ENCODE measurements at regions not wholly inside any gene's neighbourhood (a gene's known extent, or its start where the extent isn't known, plus 50 kb on each side); places are given as distances from the start of the nearest gene placed in this dataset.
"Not testable (repeated sequence)": the region's sequence is repeated elsewhere in the genome, so short reads cannot be mapped to it uniquely, and the experiment has no call there.

DNA sequence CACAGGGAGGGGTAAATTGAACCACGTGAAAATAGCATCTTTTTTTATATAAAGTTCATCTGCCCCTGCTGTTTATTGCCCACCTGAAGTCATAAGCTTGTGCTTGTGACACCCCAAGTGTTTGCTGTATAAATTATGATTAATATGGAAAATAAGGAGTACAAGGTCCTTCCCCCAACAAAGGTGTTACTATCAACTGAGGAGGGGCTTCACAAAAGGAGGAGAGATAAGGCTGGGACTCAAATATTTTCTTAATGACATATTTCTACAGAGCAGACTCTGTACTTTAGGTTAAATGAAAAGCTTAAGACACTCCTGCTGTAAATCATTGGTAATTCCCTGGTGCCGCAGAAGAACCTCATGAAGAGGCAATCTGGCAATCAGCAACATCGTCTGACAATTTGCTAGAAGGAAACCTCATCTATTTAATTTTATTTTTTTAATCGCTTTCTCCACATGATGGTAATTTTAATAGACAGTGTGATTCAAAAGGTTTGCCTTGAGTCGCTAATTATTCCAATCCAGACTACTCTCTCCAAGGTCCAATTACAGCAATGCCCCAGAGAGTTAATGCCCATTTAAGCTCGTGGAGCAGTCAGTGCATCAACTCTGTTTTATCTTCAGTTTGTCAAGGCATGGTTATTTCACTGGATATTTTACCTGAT lies 1432.4 kb downstream of the FAM181B start:
- H3K36me3 Mint-ChIP-seq: no peaks in the 10 kb centered on the region
- no peaks in the 10 kb centered on the region for H3K4me1 Mint-ChIP-seq
- peaks cover 9% of the 10 kb centered on the region for H3K9me3 Mint-ChIP-seq (ENCODE audit: low read depth)
- no peak overlapping the region for H3K4me3 Mint-ChIP-seq
- CTCF ChIA-PET: no interaction called here
- no peak overlapping the region for H3K27ac Mint-ChIP-seq
- ATAC-seq: no peak
- H3K27me3 Mint-ChIP-seq: no peaks in the 10 kb centered on the region
- no peak for DNase-seq

DNA sequence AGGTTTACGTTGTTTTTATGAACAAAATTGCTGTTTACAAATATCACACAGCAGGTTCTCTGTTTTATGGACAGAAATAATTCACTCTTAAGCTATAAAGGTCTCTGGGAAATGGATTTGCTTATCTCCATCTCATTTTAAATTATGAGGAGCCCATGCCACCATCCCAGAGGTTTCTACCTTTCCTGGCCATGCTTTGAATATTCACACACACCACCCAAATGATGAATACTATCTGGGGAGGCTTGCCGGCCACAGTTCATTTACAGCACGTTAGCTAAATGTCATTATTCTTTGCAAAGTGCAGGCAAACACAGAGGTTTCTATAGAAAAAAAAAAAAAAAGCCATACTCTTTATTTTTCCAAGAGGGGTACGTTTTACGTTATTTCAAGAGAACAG lies 1446.7 kb downstream of the FAM181B start:
- ATAC-seq (no peak), DNase-seq (no peak)
- CTCF ChIA-PET: no interaction called here
- no peak overlapping the region for H3K27ac Mint-ChIP-seq
- H3K4me1 Mint-ChIP-seq: no peaks in the 10 kb centered on the region
- peaks cover 14% of the 10 kb centered on the region for H3K9me3 Mint-ChIP-seq (ENCODE audit: low read depth)
- no peaks in the 10 kb centered on the region for H3K36me3 Mint-ChIP-seq
- H3K27me3 Mint-ChIP-seq: no peaks in the 10 kb centered on the region
- H3K4me3 Mint-ChIP-seq: no peak overlapping the region

DNA sequence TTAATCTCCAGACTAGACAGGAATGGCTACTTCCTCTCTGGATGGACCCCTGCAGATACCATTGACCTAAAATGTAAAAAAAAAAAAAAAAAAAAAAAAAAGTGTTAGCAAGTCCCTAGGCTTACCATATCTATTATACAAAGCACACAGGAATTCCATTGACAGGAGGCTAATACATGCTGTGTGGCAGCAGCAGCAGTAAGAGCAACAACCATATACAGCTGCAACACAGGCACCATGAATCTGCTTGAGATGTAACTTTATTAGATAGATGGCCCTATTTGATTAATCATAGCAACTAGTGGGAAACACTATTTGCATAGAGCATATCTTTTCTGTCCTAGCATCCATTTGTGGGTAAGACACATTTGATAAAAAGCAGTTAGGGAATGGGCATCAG lies 1447.1 kb downstream of the FAM181B start:
- DNase-seq (no peak), ATAC-seq (no peak)
- Mint-ChIP-seq H3K27me3 (no peaks in the 10 kb centered on the region), H3K36me3 (no peaks in the 10 kb centered on the region), H3K4me3 (no peak overlapping the region), H3K27ac (no peak overlapping the region), H3K4me1 (no peaks in the 10 kb centered on the region), H3K9me3 (ENCODE audit: low read depth) (peaks cover 14% of the 10 kb centered on the region)
- CTCF ChIA-PET: no interaction called here

DNA sequence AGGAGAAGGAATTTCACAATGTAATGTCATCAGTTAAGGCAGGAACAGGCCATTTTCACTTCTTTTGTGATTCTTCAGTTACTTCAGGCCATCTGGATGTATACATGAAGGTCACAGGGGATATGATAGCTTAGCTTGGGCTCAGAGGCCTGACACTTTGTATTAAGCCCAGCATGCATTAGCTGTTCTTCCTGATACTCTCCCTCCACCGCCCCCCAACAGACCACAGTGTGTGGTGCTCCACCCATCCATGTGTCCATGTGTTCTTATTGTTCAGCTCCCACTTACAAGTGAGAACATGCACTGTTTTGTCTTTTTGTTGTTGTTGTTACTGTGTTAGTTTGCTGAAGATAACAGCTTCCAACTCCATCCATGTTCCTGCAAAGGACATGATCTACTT lies 1453.4 kb downstream of the FAM181B start:
- peaks cover 12% of the 10 kb centered on the region for H3K9me3 Mint-ChIP-seq (ENCODE audit: low read depth)
- CTCF ChIA-PET, H3K4me1 Mint-ChIP-seq, H3K36me3 Mint-ChIP-seq, H3K27me3 Mint-ChIP-seq, DNase-seq, H3K27ac Mint-ChIP-seq, ATAC-seq, H3K4me3 Mint-ChIP-seq: not testable (repeated sequence)

DNA sequence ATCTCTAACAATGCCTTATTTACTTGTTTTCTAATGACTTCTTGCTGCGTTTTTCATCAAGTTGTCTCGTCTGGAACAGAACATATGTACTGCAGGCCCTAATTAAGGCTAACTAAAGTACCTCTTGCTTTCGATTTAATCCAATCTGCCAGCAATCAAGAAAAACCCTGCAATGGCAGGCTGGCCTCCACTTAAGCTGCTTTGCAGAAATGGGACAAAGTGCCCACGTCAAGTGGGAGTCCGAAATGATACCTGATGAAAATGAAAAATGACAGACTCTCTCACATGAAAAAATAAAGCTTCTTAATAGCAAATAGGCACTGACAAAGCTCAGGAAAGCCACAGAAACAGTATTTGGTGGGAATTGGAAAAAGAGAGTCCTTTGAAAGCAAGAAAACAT lies 1454.7 kb downstream of the FAM181B start:
- Mint-ChIP-seq H3K4me1 (no peaks in the 10 kb centered on the region), H3K27me3 (no peaks in the 10 kb centered on the region), H3K27ac (no peak overlapping the region), H3K9me3 (ENCODE audit: low read depth) (peaks cover 12% of the 10 kb centered on the region), H3K4me3 (no peak overlapping the region), H3K36me3 (no peaks in the 10 kb centered on the region)
- CTCF ChIA-PET: no interaction called here
- ATAC-seq (no peak), DNase-seq (no peak)

DNA sequence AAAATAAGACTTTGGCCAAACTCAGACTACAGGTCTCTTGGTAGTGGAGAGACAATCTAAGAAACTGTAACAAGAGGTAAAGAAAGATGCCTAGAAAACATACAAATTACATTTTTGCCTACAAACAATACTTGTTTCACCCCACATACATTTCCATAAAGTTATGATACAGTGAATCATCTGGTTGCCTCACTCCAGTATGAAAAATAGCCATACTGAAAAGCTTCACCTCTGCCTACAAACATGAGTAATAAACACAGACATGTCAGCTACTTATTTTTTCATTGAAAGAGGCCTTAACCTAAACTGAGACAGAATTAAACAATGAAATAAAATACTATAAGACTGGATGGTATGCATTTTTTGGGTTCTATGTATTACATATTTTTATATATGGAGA lies 1463.0 kb downstream of the FAM181B start:
- Mint-ChIP-seq H3K4me3 (no peak overlapping the region), H3K27ac (no peak overlapping the region), H3K36me3 (no peaks in the 10 kb centered on the region), H3K9me3 (ENCODE audit: low read depth) (no peaks in the 10 kb centered on the region), H3K4me1 (no peaks in the 10 kb centered on the region), H3K27me3 (no peaks in the 10 kb centered on the region)
- ATAC-seq (no peak), DNase-seq (no peak)
- CTCF ChIA-PET: no interaction called here

DNA sequence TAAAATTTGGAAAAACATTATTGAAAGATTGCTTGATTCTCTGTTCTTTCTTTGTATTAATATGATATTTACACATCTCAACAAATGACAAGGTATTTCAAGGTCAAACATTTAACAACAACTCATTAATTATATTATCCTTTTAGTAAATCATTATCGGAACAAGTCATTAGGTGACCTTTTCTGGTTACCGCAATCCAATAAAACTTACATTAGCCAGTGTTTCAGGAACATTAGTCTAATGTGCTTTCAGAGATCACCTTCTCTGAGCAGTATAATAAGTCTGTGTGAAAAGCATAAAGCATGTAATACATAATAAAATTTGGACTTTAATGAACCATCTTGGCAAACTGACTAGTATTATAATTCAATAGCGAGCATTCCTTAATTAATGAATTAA lies 1466.4 kb downstream of the FAM181B start:
- no peak overlapping the region for H3K27ac Mint-ChIP-seq
- CTCF ChIA-PET: no interaction called here
- DNase-seq (no peak), ATAC-seq (no peak)
- no peak overlapping the region for H3K4me3 Mint-ChIP-seq
- no peaks in the 10 kb centered on the region for H3K36me3 Mint-ChIP-seq
- no peaks in the 10 kb centered on the region for H3K27me3 Mint-ChIP-seq
- H3K9me3 Mint-ChIP-seq (ENCODE audit: low read depth): no peaks in the 10 kb centered on the region
- no peaks in the 10 kb centered on the region for H3K4me1 Mint-ChIP-seq

DNA sequence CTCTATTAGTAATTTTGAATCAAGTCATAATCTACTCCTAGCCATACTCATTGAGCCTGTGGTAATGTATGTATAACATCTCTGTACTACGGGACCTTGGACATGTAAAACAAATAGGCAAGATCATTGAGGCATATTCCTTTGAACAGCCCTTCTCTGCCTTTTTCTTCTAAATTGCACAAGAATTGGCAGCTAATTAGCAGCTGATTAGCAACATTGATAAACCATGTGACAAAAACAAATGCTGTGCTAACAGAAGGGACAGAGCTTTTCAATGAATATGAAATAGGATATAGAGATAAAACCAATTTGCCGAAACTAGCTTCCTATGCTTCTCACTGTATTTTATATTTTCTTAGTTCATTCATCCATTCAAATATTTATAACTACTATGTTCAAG lies 1474.2 kb downstream of the FAM181B start:
- no peak overlapping the region for H3K27ac Mint-ChIP-seq
- no peaks in the 10 kb centered on the region for H3K27me3 Mint-ChIP-seq
- no peaks in the 10 kb centered on the region for H3K4me1 Mint-ChIP-seq
- CTCF ChIA-PET: no interaction called here
- DNase-seq (no peak), ATAC-seq (no peak)
- no peaks in the 10 kb centered on the region for H3K36me3 Mint-ChIP-seq
- H3K9me3 Mint-ChIP-seq (ENCODE audit: low read depth): peaks cover 7% of the 10 kb centered on the region
- no peak overlapping the region for H3K4me3 Mint-ChIP-seq

DNA sequence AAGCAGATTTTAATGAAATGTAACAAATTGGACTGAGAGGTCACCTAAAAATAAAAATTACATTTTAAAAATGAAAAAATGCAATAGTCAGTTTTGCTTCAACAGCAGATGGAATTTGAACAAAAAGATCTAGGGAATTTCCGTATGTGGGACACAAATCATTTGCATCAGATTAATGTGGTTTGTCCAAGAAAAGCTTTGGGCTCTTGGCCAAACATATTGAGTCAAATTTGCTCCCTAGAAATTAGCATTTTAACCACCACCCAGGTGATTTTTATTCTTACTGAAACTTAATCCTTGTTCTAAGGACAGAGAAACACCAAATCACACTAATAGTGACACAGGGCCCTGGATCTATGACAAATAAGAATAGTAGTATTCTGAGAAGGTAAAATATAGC lies 1477.8 kb downstream of the FAM181B start:
- Mint-ChIP-seq H3K36me3 (no peaks in the 10 kb centered on the region), H3K4me3 (no peak overlapping the region), H3K9me3 (ENCODE audit: low read depth) (peaks cover 7% of the 10 kb centered on the region), H3K27me3 (no peaks in the 10 kb centered on the region), H3K4me1 (no peaks in the 10 kb centered on the region), H3K27ac (no peak overlapping the region)
- CTCF ChIA-PET: no interaction called here
- ATAC-seq: no peak
- DNase-seq: no peak

DNA sequence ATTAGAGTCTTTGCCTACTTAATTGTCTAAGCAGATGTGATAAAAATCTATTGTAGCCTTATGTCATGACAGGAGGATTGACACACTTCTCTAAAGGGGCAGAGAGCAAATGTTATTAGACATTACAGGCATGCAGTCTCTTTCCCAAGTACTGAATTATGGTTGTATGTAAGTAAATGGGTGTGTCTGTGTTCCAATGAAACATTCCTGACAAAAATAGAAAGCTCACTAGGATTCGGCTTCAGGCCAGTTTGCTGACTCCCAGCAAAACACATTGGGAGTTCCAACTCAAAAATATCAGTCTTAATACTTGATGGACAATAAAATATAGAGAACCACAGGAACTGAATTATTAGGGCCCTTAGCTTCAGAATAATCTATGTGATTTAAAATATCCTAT lies 1480.4 kb downstream of the FAM181B start:
- CTCF ChIA-PET: no interaction called here
- Mint-ChIP-seq H3K4me1 (no peaks in the 10 kb centered on the region), H3K27ac (no peak overlapping the region), H3K27me3 (no peaks in the 10 kb centered on the region), H3K4me3 (no peak overlapping the region), H3K9me3 (ENCODE audit: low read depth) (peaks cover 7% of the 10 kb centered on the region), H3K36me3 (no peaks in the 10 kb centered on the region)
- DNase-seq (no peak), ATAC-seq (no peak)

DNA sequence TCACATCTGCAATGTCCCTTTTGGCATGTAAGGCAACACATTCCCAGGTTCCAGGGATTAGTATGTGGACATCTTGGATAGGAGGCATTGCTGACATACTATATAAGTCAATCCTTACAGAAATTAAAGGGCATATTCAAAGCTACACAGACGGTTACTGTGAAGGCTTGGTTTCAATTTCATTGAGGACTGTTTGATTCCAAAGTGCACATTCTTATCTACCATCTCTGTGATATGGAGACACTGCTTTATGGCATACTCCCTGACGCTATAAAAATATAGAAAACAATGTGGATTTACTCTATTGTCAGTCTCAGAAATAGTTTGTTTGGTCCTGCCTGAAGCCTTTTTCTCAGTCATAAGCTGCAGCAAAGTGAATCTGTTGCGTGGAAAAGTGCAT lies 1486.7 kb downstream of the FAM181B start:
- no peaks in the 10 kb centered on the region for H3K27me3 Mint-ChIP-seq
- H3K27ac Mint-ChIP-seq: no peak overlapping the region

DNA sequence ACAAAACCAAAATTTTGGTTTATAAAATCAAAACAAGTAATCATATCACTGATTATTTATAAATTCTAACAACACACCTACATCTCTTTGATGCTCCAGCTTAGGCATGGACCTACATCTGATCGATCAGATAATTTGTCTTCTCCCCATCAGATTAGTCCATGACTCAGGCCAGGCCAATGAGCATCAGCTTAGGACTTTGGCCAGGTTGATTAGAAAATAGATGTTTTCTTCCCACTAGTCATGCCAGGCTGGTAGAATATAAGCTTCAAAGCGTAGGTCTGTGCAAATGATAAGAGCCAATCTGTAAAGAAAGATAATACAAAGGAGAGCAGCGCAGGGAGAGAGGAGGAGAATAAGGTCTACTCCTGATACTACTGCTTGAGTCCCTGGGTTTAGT lies 1487.9 kb downstream of the FAM181B start:
- Mint-ChIP-seq H3K4me3 (no peak overlapping the region), H3K4me1 (no peaks in the 10 kb centered on the region), H3K27me3 (no peaks in the 10 kb centered on the region), H3K9me3 (ENCODE audit: low read depth) (peaks cover 14% of the 10 kb centered on the region), H3K36me3 (no peaks in the 10 kb centered on the region), H3K27ac (no peak overlapping the region)
- DNase-seq (no peak), ATAC-seq (no peak)
- CTCF ChIA-PET: no interaction called here

More for the DNA sequence above, 1486.7 kb downstream of the FAM181B start:
- no peak overlapping the region for H3K4me3 Mint-ChIP-seq
- H3K36me3 Mint-ChIP-seq: no peaks in the 10 kb centered on the region
- no peak for DNase-seq
- CTCF ChIA-PET: no interaction called here
- H3K9me3 Mint-ChIP-seq (ENCODE audit: low read depth): peaks cover 14% of the 10 kb centered on the region
- H3K4me1 Mint-ChIP-seq: no peaks in the 10 kb centered on the region
- no peak for ATAC-seq

DNA sequence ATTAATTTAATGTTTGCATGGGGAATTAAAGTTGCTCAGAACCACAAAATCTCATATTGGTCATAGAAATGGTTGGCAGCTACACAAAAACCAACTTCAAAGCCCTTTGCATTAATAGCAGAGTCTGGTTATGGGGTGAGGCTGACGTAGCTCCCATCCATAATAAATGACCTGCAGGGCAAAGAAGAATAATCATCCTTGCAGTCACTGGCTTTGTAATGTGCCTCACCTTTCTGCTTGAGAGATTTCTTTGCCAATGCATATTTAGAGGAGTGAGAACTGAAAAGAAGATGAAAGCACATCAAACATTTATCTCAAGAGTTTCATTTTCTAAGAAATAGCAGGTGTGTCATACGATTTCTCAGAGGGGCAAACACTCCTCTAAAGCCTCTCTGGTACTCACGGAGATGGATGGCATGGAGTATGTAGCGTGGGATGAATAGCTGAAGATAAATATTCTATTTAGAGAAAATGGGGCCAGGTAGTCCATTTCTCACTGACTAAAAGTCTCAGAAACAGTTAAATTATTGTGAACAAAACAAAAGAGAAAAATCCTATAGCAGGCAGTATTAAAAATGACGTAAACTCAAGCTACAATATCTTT lies 1491.9 kb downstream of the FAM181B start:
- no peak overlapping the region for H3K27ac Mint-ChIP-seq
- peaks cover 7% of the 10 kb centered on the region for H3K9me3 Mint-ChIP-seq (ENCODE audit: low read depth)
- H3K36me3 Mint-ChIP-seq: no peaks in the 10 kb centered on the region
- no peak for ATAC-seq
- no peak for DNase-seq
- CTCF ChIA-PET: no interaction called here
- H3K4me1 Mint-ChIP-seq: no peaks in the 10 kb centered on the region
- no peaks in the 10 kb centered on the region for H3K27me3 Mint-ChIP-seq
- no peak overlapping the region for H3K4me3 Mint-ChIP-seq

DNA sequence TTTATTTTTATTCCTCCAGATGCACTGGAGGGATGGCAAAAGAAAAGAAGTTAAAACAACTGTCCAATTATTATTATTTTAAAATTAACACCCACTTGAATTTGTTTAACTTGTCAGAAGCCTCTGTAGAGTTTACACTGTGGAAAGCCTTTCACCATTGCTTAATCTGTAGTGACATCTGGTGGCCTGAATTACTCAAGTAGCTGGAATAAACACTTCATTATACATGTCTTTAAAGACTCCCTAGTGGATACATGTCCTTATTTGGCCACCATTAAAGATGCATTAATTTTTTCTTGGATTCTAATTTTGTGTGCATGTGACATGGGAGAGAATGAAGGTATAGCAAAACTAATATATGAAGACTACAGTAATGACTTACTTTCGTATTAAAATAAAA lies 1496.5 kb downstream of the FAM181B start:
- no peak overlapping the region for H3K27ac Mint-ChIP-seq
- no peaks in the 10 kb centered on the region for H3K27me3 Mint-ChIP-seq
- no peaks in the 10 kb centered on the region for H3K36me3 Mint-ChIP-seq
- H3K4me1 Mint-ChIP-seq: no peaks in the 10 kb centered on the region
- H3K9me3 Mint-ChIP-seq (ENCODE audit: low read depth): peaks cover 2% of the 10 kb centered on the region
- DNase-seq (no peak), ATAC-seq (no peak)
- CTCF ChIA-PET: no interaction called here
- H3K4me3 Mint-ChIP-seq: no peak overlapping the region

DNA sequence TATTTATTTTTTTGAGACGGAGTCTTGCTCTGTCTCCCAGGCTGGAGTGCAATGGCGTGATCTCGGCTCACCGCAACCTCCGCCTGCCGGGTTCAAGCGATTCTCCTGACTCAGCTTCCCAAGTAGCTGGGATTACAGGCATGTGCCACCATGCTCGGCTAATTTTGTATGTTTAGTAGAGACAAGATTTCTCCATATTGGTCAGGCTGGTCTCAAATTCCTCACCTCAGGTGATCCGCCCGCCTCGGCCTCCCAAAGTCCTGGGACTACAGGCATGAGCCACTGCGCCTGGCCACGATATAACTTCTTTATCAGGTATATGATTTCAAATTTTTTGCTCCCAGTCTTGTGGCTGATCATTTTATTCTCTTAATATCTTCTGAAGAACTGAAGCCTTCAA lies 1506.3 kb downstream of the FAM181B start:
- H3K9me3 Mint-ChIP-seq (ENCODE audit: low read depth); DNase-seq; H3K4me1 Mint-ChIP-seq; ATAC-seq; H3K36me3 Mint-ChIP-seq; CTCF ChIA-PET; H3K27ac Mint-ChIP-seq; H3K27me3 Mint-ChIP-seq; H3K4me3 Mint-ChIP-seq: not testable (repeated sequence)

Measured in activated CD8-positive, alpha-beta memory T cell treated with anti-CD3 and anti-CD28 coated beads, Interleukin-2, amount 10 ng/mL, durations not matched to agents 7 days and 5 days (primary cell).